Peyer's patch (tissue), 4 donors: ENCODE measurements at regions not wholly inside any gene's neighbourhood (a gene's known extent, or its start where the extent isn't known, plus 50 kb on each side); places are given as distances from the start of the nearest gene placed in this dataset.

Experiments
- POLR2A ChIP-seq, 2 donors: fragments of 450-650 bp; IDR thresholded peaks; one replicate each; pipeline ENCODE4 v1.5.1; 2017; ENCODE audit warnings: antibody characterized with exemption in 2 of 2, mild to moderate bottlenecking in 2 of 2, moderate library complexity in 2 of 2
- TF ChIP-seq, protein P1 (sequence below), 6 experiments: fragments of 450-650 bp in 4 of 6; fragments of 200-600 bp in 2 of 6; sonication (generic) in 1 of 6; IDR thresholded peaks; one replicate each; pipeline ENCODE4 v1.5.1; 2017 to 2019; ENCODE audit warnings: antibody characterized with exemption in 6 of 6, mild to moderate bottlenecking in 3 of 6, moderate library complexity in 1 of 6

- TF ChIP-seq, protein P1, sequence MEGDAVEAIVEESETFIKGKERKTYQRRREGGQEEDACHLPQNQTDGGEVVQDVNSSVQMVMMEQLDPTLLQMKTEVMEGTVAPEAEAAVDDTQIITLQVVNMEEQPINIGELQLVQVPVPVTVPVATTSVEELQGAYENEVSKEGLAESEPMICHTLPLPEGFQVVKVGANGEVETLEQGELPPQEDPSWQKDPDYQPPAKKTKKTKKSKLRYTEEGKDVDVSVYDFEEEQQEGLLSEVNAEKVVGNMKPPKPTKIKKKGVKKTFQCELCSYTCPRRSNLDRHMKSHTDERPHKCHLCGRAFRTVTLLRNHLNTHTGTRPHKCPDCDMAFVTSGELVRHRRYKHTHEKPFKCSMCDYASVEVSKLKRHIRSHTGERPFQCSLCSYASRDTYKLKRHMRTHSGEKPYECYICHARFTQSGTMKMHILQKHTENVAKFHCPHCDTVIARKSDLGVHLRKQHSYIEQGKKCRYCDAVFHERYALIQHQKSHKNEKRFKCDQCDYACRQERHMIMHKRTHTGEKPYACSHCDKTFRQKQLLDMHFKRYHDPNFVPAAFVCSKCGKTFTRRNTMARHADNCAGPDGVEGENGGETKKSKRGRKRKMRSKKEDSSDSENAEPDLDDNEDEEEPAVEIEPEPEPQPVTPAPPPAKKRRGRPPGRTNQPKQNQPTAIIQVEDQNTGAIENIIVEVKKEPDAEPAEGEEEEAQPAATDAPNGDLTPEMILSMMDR (IDR thresholded peaks at IDR 0.05): no peak
- no peak for TF ChIP-seq POLR2A (IDR thresholded peaks at IDR 0.05)
Observed at GRCh38 chr3:105187344-105187743, 179.4 kb upstream of the ALCAM start.
